ENCODE measurements at regions not wholly inside any gene's neighbourhood (a gene's known extent, or its start where the extent isn't known, plus 50 kb on each side); places are given as distances from the start of the nearest gene placed in this dataset.

- TF ChIP-seq CTCF (IDR thresholded peaks at IDR 0.05; ENCODE audit: borderline replicate concordance, extremely low read depth, low read length, poor library complexity, severe bottlenecking) (no peak), EZH2 (IDR thresholded peaks at IDR 0.05; ENCODE audit: borderline replicate concordance, low read depth, low read length, severe bottlenecking) (no peak)
Observed at GRCh38 chr18:9011431-9011830, 91.1 kb upstream of the NDUFV2 start.

Data from DND-41 (cell line).